IPS-NIHi7 (cell line): ENCODE measurements at regions not wholly inside any gene's neighbourhood (a gene's known extent, or its start where the extent isn't known, plus 50 kb on each side); places are given as distances from the start of the nearest gene placed in this dataset.
"Not testable (repeated sequence)": the region's sequence is repeated elsewhere in the genome, so short reads cannot be mapped to it uniquely, and the experiment has no call there.

Experiments used
- DNase-seq: peaks from one replicate; pipeline ENCODE4 v3.0.0; 2012; ENCODE audit warnings: mixed read lengths; ENCODE audit errors: extremely low spot score

GRCh38 chr1:185541871-185542301 lies 192.3 kb upstream of the HMCN1 start:
- DNase-seq = no peak

- no peak for DNase-seq
Measured at GRCh38 chr1:185540295-185540694, 193.9 kb upstream of the HMCN1 start.

- no peak for DNase-seq
Measured at GRCh38 chr1:185539277-185539943, 194.8 kb upstream of the HMCN1 start.

GRCh38 chr1:185538309-185538898 lies 195.8 kb upstream of the HMCN1 start:
- not testable (repeated sequence) for DNase-seq

GRCh38 chr1:185537596-185537995 lies 196.6 kb upstream of the HMCN1 start:
- no peak for DNase-seq

GRCh38 chr1:185536165-185536920 lies 197.8 kb upstream of the HMCN1 start:
- no peak for DNase-seq

- DNase-seq = no peak
Measured at GRCh38 chr1:185535621-185536020, 198.6 kb upstream of the HMCN1 start.

- no peak for DNase-seq
Measured at GRCh38 chr1:185534801-185535200, 199.4 kb upstream of the HMCN1 start.

GRCh38 chr1:185533596-185533995 lies 200.6 kb upstream of the HMCN1 start:
- DNase-seq = no peak

GRCh38 chr1:185532856-185533255 lies 201.3 kb upstream of the HMCN1 start:
- no peak for DNase-seq

GRCh38 chr1:185531838-185532237 lies 202.4 kb upstream of the HMCN1 start:
- DNase-seq = no peak

GRCh38 chr1:185530215-185530614 lies 204.0 kb upstream of the HMCN1 start:
- no peak for DNase-seq

- DNase-seq = no peak
Measured at GRCh38 chr1:185529673-185530072, 204.5 kb upstream of the HMCN1 start.

GRCh38 chr1:185528084-185528676 lies 206.0 kb upstream of the HMCN1 start:
- DNase-seq = no peak

- no peak for DNase-seq
Measured at GRCh38 chr1:185526344-185527307, 207.6 kb upstream of the HMCN1 start.

- no peak for DNase-seq
Measured at GRCh38 chr1:185520188-185520920, 203.3 kb upstream of the IVNS1ABP start.

- DNase-seq = no peak
Measured at GRCh38 chr1:185517808-185518419, 200.9 kb upstream of the IVNS1ABP start.

- DNase-seq = not testable (repeated sequence)
Measured at GRCh38 chr1:185517301-185517700, 200.3 kb upstream of the IVNS1ABP start.

GRCh38 chr1:185515696-185516095 lies 198.7 kb upstream of the IVNS1ABP start:
- DNase-seq = no peak

GRCh38 chr1:185514311-185514710 lies 197.3 kb upstream of the IVNS1ABP start:
- no peak for DNase-seq
